IMR-90 (cell line): ENCODE measurements at regions not wholly inside any gene's neighbourhood (a gene's known extent, or its start where the extent isn't known, plus 50 kb on each side); places are given as distances from the start of the nearest gene placed in this dataset.

Source experiments
- POLR2A ChIP-seq: IDR thresholded peaks from 2 replicates; pipeline ENCODE4 v1.6.1; 2012; ENCODE audit warnings: mild to moderate bottlenecking, low read depth, low read length
- TF ChIP-seq, protein P1 (sequence below): conservative IDR thresholded peaks from 2 replicates; pipeline ENCODE4 v1.5.1; 2012; ENCODE audit warnings: mild to moderate bottlenecking, low read depth, low read length, improper control_type of control experiment

- TF ChIP-seq, protein P1, sequence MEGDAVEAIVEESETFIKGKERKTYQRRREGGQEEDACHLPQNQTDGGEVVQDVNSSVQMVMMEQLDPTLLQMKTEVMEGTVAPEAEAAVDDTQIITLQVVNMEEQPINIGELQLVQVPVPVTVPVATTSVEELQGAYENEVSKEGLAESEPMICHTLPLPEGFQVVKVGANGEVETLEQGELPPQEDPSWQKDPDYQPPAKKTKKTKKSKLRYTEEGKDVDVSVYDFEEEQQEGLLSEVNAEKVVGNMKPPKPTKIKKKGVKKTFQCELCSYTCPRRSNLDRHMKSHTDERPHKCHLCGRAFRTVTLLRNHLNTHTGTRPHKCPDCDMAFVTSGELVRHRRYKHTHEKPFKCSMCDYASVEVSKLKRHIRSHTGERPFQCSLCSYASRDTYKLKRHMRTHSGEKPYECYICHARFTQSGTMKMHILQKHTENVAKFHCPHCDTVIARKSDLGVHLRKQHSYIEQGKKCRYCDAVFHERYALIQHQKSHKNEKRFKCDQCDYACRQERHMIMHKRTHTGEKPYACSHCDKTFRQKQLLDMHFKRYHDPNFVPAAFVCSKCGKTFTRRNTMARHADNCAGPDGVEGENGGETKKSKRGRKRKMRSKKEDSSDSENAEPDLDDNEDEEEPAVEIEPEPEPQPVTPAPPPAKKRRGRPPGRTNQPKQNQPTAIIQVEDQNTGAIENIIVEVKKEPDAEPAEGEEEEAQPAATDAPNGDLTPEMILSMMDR: no peak
- TF ChIP-seq POLR2A: no peak
Observed at GRCh38 chr2:204219196-204219595, 282.6 kb downstream of the ICOS start.
